DND-41 (cell line): ENCODE measurements at regions not wholly inside any gene's neighbourhood (a gene's known extent, or its start where the extent isn't known, plus 50 kb on each side); places are given as distances from the start of the nearest gene placed in this dataset.

ENCODE experiments used
- ATAC-seq: fragments of 200-7000 bp; cut with Tn5 transposase; 3 replicates; pipeline ENCODE4 v1.9.1; 2021; ENCODE audit warnings: low read depth; ENCODE audit not compliant: insufficient read depth
- DNase-seq: peaks from one replicate; pipeline ENCODE4 v3.0.0-alpha.2; 2020
- H2AFZ ChIP-seq: 2 replicates; pipeline ENCODE4 v1.6.0; 2012; ENCODE audit warnings: low read depth, low read length
- H3K27ac ChIP-seq: 2 replicates; pipeline ENCODE4 v1.5.1; 2012; ENCODE audit warnings: low read length, inconsistent platforms
- H3K27me3 ChIP-seq: fragments of 200-600 bp; sonication (generic); 2 replicates; pipeline ENCODE4 v1.6.0; 2012; ENCODE audit warnings: low read length, mild to moderate bottlenecking, inconsistent platforms; ENCODE audit not compliant: insufficient read depth, poor library complexity
- H3K36me3 ChIP-seq: 2 replicates; pipeline ENCODE4 v1.5.1; 2012; ENCODE audit warnings: low read length, inconsistent platforms; ENCODE audit not compliant: insufficient read depth
- H3K4me1 ChIP-seq: 2 replicates; pipeline ENCODE4 v1.5.1; 2012; ENCODE audit warnings: mild to moderate bottlenecking, low read length; ENCODE audit not compliant: insufficient read depth
- H3K4me2 ChIP-seq: 2 replicates; pipeline ENCODE4 v1.6.0; 2012; ENCODE audit warnings: mild to moderate bottlenecking, moderate library complexity, low read length, inconsistent platforms; ENCODE audit not compliant: insufficient read depth
- H3K4me3 ChIP-seq, 2 experiments: fragments of 200-600 bp in 1 of 2; shearing (Covaris generic) in 1 of 2; 2 replicates each; pipeline ENCODE4 v1.5.1; 2012 to 2016; ENCODE audit warnings: inconsistent platforms in 2 of 2, low read length in 2 of 2, mild to moderate bottlenecking in 2 of 2, low read depth in 1 of 2, moderate library complexity in 1 of 2
- H3K79me2 ChIP-seq: 2 replicates; pipeline ENCODE4 v1.6.0; 2012; ENCODE audit warnings: low read length, inconsistent platforms; ENCODE audit not compliant: insufficient read depth
- H3K9ac ChIP-seq: 2 replicates; pipeline ENCODE4 v1.6.0; 2012; ENCODE audit warnings: low read depth, mild to moderate bottlenecking, inconsistent platforms, low read length, moderate library complexity
- H3K9me3 ChIP-seq: 2 replicates; pipeline ENCODE4 v1.5.1; 2012; ENCODE audit warnings: low read length, moderate library complexity, mild to moderate bottlenecking, inconsistent platforms; ENCODE audit not compliant: insufficient read depth, severe bottlenecking
- H4K20me1 ChIP-seq: 2 replicates; pipeline ENCODE4 v1.6.0; 2012; ENCODE audit warnings: low read length; ENCODE audit not compliant: insufficient read depth
- EZH2 ChIP-seq: IDR thresholded peaks from 3 replicates; pipeline ENCODE4 v1.6.1; 2012; ENCODE audit warnings: borderline replicate concordance, low read depth, mild to moderate bottlenecking, moderate library complexity, low read length, inconsistent platforms; ENCODE audit not compliant: severe bottlenecking
- TF ChIP-seq, protein P1 (sequence below): IDR thresholded peaks from 2 replicates; pipeline ENCODE4 v1.5.1; 2012; ENCODE audit warnings: borderline replicate concordance, low read length, moderate library complexity, mild to moderate bottlenecking; ENCODE audit not compliant: poor library complexity, severe bottlenecking; ENCODE audit errors: extremely low read depth

DNA sequence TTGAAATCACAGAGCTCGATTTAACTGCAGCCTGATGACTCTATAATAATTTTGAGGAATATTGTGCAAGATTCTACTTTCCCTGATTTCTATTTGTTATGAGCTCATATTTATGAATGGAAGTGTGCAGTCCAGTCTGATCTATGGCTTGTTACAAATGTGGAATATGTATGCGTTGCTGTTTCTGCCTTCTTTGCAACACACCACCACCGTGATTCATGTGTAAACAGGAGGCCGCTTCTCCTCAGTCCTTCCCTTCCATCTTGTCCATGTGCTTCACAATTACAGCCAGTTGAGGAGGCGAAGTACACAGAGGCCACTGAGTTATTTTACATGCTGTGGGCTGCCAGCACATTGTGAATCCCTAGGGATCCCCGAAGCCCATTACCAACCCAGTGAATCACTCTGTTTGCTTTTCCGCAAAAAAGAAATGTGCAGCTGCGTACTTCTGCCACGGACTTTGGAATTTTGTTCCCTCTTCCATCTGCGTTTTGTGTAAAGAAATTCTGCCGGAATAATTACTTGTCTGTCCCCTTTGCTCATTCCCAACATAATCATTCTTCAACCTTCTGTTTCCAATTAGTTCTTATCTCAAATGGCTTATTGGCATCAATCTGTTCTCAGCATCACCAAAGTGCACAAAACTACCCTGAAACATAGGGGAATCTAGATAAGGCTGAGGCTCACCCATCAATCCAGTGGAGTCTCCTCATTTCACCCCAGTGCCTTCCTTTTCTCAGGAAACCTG lies 551.6 kb upstream of the CITED2 start:
- H3K27ac ChIP-seq: no peak overlapping the region
- H4K20me1 ChIP-seq: no peaks in the 10 kb centered on the region
- no peaks in the 10 kb centered on the region for H3K36me3 ChIP-seq
- H3K27me3 ChIP-seq: no peaks in the 10 kb centered on the region
- no peak overlapping the region for H2AFZ ChIP-seq
- no peaks in the 10 kb centered on the region for H3K4me1 ChIP-seq
- no peak overlapping the region for H3K9ac ChIP-seq
- H3K79me2 ChIP-seq: no peaks in the 10 kb centered on the region
- no peaks in the 10 kb centered on the region for H3K9me3 ChIP-seq
- ATAC-seq: no peak
- H3K4me3 ChIP-seq: no peak overlapping the region
- no peak for DNase-seq
- TF ChIP-seq EZH2: no peak
- TF ChIP-seq, protein P1, sequence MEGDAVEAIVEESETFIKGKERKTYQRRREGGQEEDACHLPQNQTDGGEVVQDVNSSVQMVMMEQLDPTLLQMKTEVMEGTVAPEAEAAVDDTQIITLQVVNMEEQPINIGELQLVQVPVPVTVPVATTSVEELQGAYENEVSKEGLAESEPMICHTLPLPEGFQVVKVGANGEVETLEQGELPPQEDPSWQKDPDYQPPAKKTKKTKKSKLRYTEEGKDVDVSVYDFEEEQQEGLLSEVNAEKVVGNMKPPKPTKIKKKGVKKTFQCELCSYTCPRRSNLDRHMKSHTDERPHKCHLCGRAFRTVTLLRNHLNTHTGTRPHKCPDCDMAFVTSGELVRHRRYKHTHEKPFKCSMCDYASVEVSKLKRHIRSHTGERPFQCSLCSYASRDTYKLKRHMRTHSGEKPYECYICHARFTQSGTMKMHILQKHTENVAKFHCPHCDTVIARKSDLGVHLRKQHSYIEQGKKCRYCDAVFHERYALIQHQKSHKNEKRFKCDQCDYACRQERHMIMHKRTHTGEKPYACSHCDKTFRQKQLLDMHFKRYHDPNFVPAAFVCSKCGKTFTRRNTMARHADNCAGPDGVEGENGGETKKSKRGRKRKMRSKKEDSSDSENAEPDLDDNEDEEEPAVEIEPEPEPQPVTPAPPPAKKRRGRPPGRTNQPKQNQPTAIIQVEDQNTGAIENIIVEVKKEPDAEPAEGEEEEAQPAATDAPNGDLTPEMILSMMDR: no peak
- no peak overlapping the region for H3K4me2 ChIP-seq

DNA sequence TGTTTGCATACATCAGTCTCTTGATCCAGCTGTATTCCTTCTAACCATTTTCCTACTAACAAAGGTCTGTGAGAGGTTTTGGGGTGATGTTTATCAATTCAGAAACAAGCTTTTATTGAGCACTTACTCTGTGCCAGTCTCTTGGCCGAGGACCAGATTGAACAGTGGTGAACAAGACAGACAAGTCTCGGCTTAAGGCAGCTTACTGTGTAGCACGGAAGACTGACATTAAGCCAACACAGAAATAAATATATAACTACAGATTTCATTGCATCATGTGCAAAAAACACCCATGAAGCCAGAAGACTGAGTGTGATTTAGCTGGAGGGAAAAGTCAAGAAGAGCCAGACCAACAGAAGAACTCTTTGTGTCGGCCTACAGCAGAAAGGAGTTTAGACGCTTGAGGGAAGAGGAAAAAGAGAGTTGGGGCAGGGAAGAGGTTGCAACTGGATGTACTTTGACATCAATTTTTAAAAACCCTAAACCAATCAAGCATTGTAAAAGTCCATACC lies 549.6 kb upstream of the CITED2 start:
- ATAC-seq: no peak

GRCh38 chr6:139922236-139922635 lies 547.8 kb upstream of the CITED2 start:
- Histone ChIP-seq H3K27ac (no peak overlapping the region), H3K9me3 (no peaks in the 10 kb centered on the region), H3K79me2 (no peaks in the 10 kb centered on the region), H3K4me1 (no peaks in the 10 kb centered on the region), H3K36me3 (no peaks in the 10 kb centered on the region), H3K27me3 (no peaks in the 10 kb centered on the region), H3K4me2 (no peak overlapping the region), H4K20me1 (no peaks in the 10 kb centered on the region), H3K9ac (no peak overlapping the region), H3K4me3 (no peak overlapping the region), H2AFZ (no peak overlapping the region)
- TF ChIP-seq, protein P1: no peak
- no peak for TF ChIP-seq EZH2
- no peak for DNase-seq
- no peak for ATAC-seq

More for the DNA sequence above, 549.6 kb upstream of the CITED2 start:
- no peaks in the 10 kb centered on the region for H3K9me3 ChIP-seq
- no peaks in the 10 kb centered on the region for H4K20me1 ChIP-seq
- H3K4me1 ChIP-seq: no peaks in the 10 kb centered on the region
- H3K27ac ChIP-seq: no peak overlapping the region
- H3K36me3 ChIP-seq: no peaks in the 10 kb centered on the region
- TF ChIP-seq, protein P1: no peak
- TF ChIP-seq EZH2: no peak
- H3K4me2 ChIP-seq: no peak overlapping the region
- H3K27me3 ChIP-seq: no peaks in the 10 kb centered on the region
- no peak overlapping the region for H3K4me3 ChIP-seq
- no peaks in the 10 kb centered on the region for H3K79me2 ChIP-seq
- no peak overlapping the region for H3K9ac ChIP-seq
- H2AFZ ChIP-seq: no peak overlapping the region
- no peak for DNase-seq
